ENCODE measurements at regions not wholly inside any gene's neighbourhood (a gene's known extent, or its start where the extent isn't known, plus 50 kb on each side); places are given as distances from the start of the nearest gene placed in this dataset.

DNA sequence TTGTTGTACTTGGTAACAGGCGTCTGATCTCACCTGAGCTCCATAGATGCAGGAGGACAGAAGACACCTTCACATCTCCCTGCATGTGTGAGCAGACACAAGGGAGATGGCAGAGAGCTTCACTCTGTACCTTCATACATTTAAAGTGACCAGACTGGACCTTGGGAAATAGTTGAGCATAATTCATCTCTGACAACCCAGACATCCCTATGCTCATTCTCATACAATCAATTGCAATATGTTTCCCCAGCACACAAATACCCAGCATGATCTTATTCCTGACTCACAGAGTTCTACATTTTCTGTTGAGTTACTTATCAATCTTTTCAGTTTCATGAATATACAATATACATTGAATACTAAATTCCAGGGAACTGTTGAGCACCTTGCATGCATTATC is 488.2 kb upstream of the API5 start:
- DNase-seq (ENCODE audit: low spot score), result no peak
- in situ Hi-C loops (cut with MboI; ENCODE audit: low pct_unique_long_range_greater_than_20kb, low sequenced_read_pairs, unreplicated experiment), result no loop called here
- TF ChIP-seq, protein P1, sequence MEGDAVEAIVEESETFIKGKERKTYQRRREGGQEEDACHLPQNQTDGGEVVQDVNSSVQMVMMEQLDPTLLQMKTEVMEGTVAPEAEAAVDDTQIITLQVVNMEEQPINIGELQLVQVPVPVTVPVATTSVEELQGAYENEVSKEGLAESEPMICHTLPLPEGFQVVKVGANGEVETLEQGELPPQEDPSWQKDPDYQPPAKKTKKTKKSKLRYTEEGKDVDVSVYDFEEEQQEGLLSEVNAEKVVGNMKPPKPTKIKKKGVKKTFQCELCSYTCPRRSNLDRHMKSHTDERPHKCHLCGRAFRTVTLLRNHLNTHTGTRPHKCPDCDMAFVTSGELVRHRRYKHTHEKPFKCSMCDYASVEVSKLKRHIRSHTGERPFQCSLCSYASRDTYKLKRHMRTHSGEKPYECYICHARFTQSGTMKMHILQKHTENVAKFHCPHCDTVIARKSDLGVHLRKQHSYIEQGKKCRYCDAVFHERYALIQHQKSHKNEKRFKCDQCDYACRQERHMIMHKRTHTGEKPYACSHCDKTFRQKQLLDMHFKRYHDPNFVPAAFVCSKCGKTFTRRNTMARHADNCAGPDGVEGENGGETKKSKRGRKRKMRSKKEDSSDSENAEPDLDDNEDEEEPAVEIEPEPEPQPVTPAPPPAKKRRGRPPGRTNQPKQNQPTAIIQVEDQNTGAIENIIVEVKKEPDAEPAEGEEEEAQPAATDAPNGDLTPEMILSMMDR (IDR thresholded peaks at IDR 0.05; ENCODE audit: extremely low read depth, insufficient read depth, missing control alignments), result no peak

DNA sequence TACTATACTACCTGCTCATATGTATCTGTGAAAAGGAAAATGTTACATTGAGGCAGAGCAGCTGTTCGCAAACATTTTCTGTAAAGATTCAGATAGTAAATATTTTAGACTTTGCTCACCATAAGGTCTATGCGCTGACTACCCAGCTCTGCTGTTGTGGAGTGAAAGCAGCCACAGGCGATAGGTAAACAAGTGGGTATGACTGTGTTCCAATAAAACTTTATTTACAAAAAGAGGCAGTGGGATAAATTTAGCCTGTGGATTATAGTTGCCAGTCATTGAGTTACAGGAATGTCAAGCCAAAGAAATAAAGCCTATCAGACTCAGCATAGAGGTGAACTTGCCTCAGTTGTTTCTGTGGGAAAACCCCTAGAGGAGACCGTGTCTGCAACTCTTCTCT is 487.7 kb upstream of the API5 start:
- in situ Hi-C loops (cut with MboI; ENCODE audit: low pct_unique_long_range_greater_than_20kb, low sequenced_read_pairs, unreplicated experiment), result no loop called here
- DNase-seq (ENCODE audit: low spot score), result no peak
- TF ChIP-seq, protein P1 (IDR thresholded peaks at IDR 0.05; ENCODE audit: extremely low read depth, insufficient read depth, missing control alignments), result no peak

DNA sequence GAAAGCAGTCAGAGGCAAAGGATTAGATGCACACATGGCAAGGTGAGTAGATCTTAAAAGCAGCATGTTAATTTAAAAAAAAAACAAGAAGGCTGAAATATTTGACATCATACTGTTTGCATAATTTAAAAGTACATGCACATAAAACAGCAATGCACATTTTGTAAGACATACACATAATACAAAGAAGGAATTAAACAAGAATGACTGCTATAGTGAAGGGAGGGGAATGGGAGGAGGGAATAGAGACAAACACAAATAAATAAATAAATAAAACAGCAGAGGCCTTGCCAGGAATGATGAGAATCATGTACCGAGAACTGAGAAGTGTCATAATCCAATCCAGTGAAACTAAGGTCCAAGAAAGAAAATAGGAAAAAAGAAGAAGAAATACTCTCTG is 486.2 kb upstream of the API5 start:
- TF ChIP-seq, protein P1 (IDR thresholded peaks at IDR 0.05; ENCODE audit: extremely low read depth, insufficient read depth, missing control alignments), result no peak
- no peak for DNase-seq (ENCODE audit: low spot score)
- in situ Hi-C loops (cut with MboI; ENCODE audit: low pct_unique_long_range_greater_than_20kb, low sequenced_read_pairs, unreplicated experiment), result no loop called here

DNA sequence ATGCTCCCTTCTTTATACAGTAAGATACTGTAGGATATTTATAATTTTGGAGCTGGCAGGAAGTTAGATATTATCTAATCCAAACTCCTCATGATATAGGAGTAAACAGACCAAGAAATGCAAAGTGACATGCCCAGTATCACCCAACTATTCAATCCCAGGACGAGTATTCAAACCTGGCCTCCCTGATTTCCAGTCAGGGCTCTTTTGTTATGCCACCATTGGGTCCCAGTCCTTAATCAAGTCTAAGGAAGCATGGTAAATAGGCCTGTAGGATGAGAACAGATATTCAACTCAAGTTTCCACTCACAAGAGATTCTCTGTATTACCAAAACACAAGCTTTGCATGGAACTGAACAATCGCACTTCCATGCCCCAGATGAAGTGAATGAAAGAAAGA is 484.0 kb upstream of the API5 start:
- TF ChIP-seq, protein P1 (IDR thresholded peaks at IDR 0.05; ENCODE audit: extremely low read depth, insufficient read depth, missing control alignments), result no peak
- in situ Hi-C loops (cut with MboI; ENCODE audit: low pct_unique_long_range_greater_than_20kb, low sequenced_read_pairs, unreplicated experiment), result no loop called here
- no peak for DNase-seq (ENCODE audit: low spot score)

DNA sequence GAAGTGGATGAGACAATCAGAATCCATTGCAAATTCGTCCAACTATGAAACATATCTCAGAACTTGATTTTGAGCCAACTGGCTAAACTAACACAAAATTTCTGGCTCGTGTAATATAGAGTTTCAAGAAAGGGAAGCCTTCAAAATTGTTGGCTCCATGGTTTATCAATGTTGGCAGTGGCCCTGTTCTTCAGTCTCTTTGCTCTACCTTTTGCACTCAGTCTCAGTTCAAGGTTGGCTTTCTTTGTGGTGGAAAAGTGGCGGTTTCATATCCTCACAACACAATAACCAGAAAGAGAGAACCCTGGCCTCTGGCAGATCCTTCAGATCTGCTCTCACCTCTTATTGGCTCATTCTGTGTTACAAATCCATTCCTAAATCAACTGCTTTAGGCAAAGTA is 473.8 kb upstream of the API5 start:
- DNase-seq (ENCODE audit: low spot score), result no peak
- in situ Hi-C loops (cut with MboI; ENCODE audit: low pct_unique_long_range_greater_than_20kb, low sequenced_read_pairs, unreplicated experiment), result no loop called here
- TF ChIP-seq, protein P1 (IDR thresholded peaks at IDR 0.05; ENCODE audit: extremely low read depth, insufficient read depth, missing control alignments), result no peak

DNA sequence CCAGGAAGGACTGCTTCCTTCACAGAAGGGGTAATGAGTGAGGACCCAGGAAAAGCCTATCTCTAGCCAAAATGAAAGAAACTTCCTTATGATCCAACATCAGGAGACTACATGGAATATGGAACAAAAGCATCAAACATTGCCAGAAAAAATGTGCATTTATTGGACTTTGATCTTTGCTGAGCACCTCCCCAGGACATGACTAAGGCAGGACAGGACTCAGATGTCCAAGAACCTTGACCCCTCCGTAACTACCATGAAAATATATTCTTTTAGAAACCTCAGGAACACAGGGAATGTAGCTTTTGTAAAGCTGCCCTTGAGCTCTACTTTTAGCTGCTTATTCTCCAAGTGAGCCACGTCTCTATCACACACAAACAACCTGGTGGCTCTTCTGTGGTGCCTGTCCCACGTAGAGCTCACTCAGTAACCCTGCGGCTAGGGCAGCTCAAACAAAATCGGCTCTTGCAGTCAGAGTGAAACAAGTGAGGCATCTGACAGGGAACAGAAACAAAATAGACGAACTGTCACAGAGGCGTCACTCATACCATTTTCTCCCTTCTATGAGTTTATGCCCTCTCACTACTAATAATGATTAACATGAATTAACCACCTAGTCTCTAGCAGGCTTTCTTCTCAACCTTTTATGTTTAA is 471.5 kb upstream of the API5 start:
- in situ Hi-C loops (cut with MboI; ENCODE audit: low pct_unique_long_range_greater_than_20kb, low sequenced_read_pairs, unreplicated experiment), result no loop called here
- no peak for DNase-seq (ENCODE audit: low spot score)
- TF ChIP-seq, protein P1 (IDR thresholded peaks at IDR 0.05; ENCODE audit: extremely low read depth, insufficient read depth, missing control alignments), result no peak
